ENCODE measurements at regions not wholly inside any gene's neighbourhood (a gene's known extent, or its start where the extent isn't known, plus 50 kb on each side); places are given as distances from the start of the nearest gene placed in this dataset.

GRCh38 chr20:11841972-11842461 lies 75.7 kb upstream of the BTBD3 start:
- H3K27ac Mint-ChIP-seq, result no peak overlapping the region
- Histone ChIP-seq H3K27ac (ENCODE audit: low read depth in 1 of 2, low read length in 2 of 2) (no peak overlapping the region), H3K9me3 (ENCODE audit: control insufficient read depth in 1 of 2, insufficient read depth in 1 of 2, low read length in 2 of 2) (peaks cover 0 to 4% of the 10 kb centered on the region in 2 experiments), H3K36me3 (ENCODE audit: insufficient read depth, low read length) (no peaks in the 10 kb centered on the region), H3K4me1 (ENCODE audit: insufficient read depth, low read length) (no peaks in the 10 kb centered on the region), H3K4me3 (ENCODE audit: low read length) (no peak overlapping the region), H3K27me3 (ENCODE audit: control insufficient read depth in 1 of 2, insufficient read depth in 2 of 2, low read length in 2 of 2) (no peaks in the 10 kb centered on the region)
- ATAC-seq (ENCODE audit: poor library complexity), result no peak
- H3K4me3 Mint-ChIP-seq, result no peak overlapping the region
- no peaks in the 10 kb centered on the region for H3K4me1 Mint-ChIP-seq (ENCODE audit: low read depth)
- no peak for TF ChIP-seq CTCF (IDR thresholded peaks at IDR 0.05)
- no peaks in the 10 kb centered on the region for H3K36me3 Mint-ChIP-seq (ENCODE audit: low read depth)
- ChIA-PET CTCF (no interaction called here), POLR2A (no interaction called here)
- no peaks in the 10 kb centered on the region for H3K9me3 Mint-ChIP-seq
- no peak for DNase-seq
- peaks cover 3% of the 10 kb centered on the region for H3K27me3 Mint-ChIP-seq
- intact Hi-C loops (cut with DNase I, micrococcal nuclease), result no loop called here

- ChIA-PET CTCF (no interaction called here), POLR2A (no interaction called here)
- Histone ChIP-seq H3K36me3 (ENCODE audit: insufficient read depth, low read length) (no peaks in the 10 kb centered on the region), H3K27me3 (ENCODE audit: control insufficient read depth in 1 of 2, insufficient read depth in 2 of 2, low read length in 2 of 2) (no peaks in the 10 kb centered on the region), H3K4me3 (ENCODE audit: low read length) (no peak overlapping the region), H3K27ac (ENCODE audit: low read depth in 1 of 2, low read length in 2 of 2) (no peak overlapping the region), H3K4me1 (ENCODE audit: insufficient read depth, low read length) (no peaks in the 10 kb centered on the region), H3K9me3 (ENCODE audit: control insufficient read depth in 1 of 2, insufficient read depth in 1 of 2, low read length in 2 of 2) (no peaks in the 10 kb centered on the region)
- no peak for TF ChIP-seq CTCF (IDR thresholded peaks at IDR 0.05)
- Mint-ChIP-seq H3K9me3 (no peaks in the 10 kb centered on the region), H3K27ac (no peak overlapping the region), H3K36me3 (ENCODE audit: low read depth) (no peaks in the 10 kb centered on the region), H3K4me1 (ENCODE audit: low read depth) (no peaks in the 10 kb centered on the region), H3K4me3 (no peak overlapping the region), H3K27me3 (peaks cover 3% of the 10 kb centered on the region)
- ATAC-seq (ENCODE audit: poor library complexity), result no peak
- DNase-seq, result no peak
- intact Hi-C loops (cut with DNase I, micrococcal nuclease), result no loop called here
Observed at GRCh38 chr20:11843289-11843688, 74.4 kb upstream of the BTBD3 start.

- Histone ChIP-seq H3K4me1 (ENCODE audit: insufficient read depth, low read length) (no peaks in the 10 kb centered on the region), H3K27ac (ENCODE audit: low read depth in 1 of 2, low read length in 2 of 2) (no peak overlapping the region), H3K4me3 (ENCODE audit: low read length) (no peak overlapping the region), H3K9me3 (ENCODE audit: control insufficient read depth in 1 of 2, insufficient read depth in 1 of 2, low read length in 2 of 2) (no peaks in the 10 kb centered on the region), H3K36me3 (ENCODE audit: insufficient read depth, low read length) (no peaks in the 10 kb centered on the region), H3K27me3 (ENCODE audit: control insufficient read depth in 1 of 2, insufficient read depth in 2 of 2, low read length in 2 of 2) (no peaks in the 10 kb centered on the region)
- Mint-ChIP-seq H3K27ac (no peak overlapping the region), H3K27me3 (peaks cover 3% of the 10 kb centered on the region), H3K36me3 (ENCODE audit: low read depth) (no peaks in the 10 kb centered on the region), H3K4me1 (ENCODE audit: low read depth) (no peaks in the 10 kb centered on the region), H3K4me3 (no peak overlapping the region), H3K9me3 (no peaks in the 10 kb centered on the region)
- intact Hi-C loops (cut with DNase I, micrococcal nuclease), result no loop called here
- DNase-seq (no peak), ATAC-seq (ENCODE audit: poor library complexity) (no peak)
- CTCF ChIA-PET, result no interaction called here
- no peak for TF ChIP-seq CTCF (IDR thresholded peaks at IDR 0.05)
- POLR2A ChIA-PET, result no interaction called here
Observed at GRCh38 chr20:11844691-11845090, 73.0 kb upstream of the BTBD3 start.

All from CD4-positive, alpha-beta T cell (primary cell).